Endometrial microvascular endothelial cells (primary cell): ENCODE measurements at regions not wholly inside any gene's neighbourhood (a gene's known extent, or its start where the extent isn't known, plus 50 kb on each side); places are given as distances from the start of the nearest gene placed in this dataset.

Experiments used
- in situ Hi-C: cut with HindIII; loops from 2 replicates; pipeline ENCODE4 v1.10.0; 2017; ENCODE audit warnings: low sequenced_read_pairs, low pct_unique_long_range_greater_than_20kb; ENCODE audit errors: inconsistent ontology term

- in situ Hi-C loops, result no loop called here
Measured at GRCh38 chr13:58964048-58964447, 1199.7 kb downstream of the DIAPH3 start.

GRCh38 chr13:58977085-58977484, 1186.6 kb downstream of the DIAPH3 start:
- in situ Hi-C loops, result no loop called here

DNA sequence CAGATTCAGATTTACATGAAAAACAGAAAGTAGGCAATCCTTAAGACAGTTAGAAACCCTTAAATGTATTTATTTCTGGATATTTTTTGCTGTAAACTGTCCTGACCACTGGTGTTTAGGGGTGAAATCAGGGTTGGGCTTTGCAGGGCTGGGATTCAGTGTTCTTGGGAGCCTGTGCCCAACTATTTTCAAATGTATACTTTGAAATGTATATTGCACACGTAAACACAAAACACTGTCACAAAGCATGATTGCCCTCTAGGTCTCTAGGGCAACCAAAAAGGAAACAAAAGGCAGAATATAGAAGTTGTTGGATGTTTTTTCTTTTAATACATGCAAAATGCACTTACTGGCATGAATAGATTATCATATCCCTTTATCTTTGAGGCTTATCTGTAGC, 1185.4 kb downstream of the DIAPH3 start:
- in situ Hi-C loops, result no loop called here

DNA sequence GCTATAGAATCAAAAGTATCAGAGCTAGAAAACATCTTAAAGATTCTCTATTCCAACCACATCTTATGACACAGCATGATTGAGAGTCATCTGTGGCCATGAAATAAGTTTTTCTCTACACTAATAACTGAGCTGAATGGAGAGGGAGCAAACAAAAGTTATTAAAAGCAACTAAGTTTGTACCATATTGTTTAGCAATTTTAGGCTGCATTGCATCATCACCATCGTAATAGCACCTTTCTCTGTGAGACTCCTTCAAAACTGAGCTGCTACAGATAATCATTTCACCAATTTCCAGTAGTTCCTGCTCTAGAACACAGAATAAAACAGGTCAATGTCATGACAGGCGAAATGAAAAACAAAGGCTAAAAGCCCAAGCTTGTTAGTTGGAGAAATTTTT, 1183.9 kb downstream of the DIAPH3 start:
- in situ Hi-C loops, result no loop called here

DNA sequence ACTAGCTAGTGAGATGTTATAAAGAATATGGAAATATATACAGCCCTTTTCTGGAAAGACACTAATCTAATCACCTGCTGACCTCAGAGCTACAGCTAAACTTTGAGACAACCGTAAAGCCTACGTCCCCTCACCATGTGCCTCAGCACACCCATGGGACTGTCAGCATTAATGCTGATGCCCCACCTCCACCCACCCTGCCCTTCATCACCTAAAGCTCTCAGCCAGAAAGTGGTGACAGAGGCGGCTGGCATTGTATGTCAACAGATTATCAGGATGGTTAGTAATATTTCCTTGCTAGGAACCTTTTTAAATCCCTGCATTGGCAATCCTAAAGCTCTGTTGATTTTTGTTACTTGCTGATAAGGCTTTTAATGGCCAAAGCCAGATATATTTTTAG, 1177.9 kb downstream of the DIAPH3 start:
- in situ Hi-C loops, result no loop called here

- in situ Hi-C loops, result no loop called here
Measured at GRCh38 chr13:58989556-58989955, 1174.2 kb downstream of the DIAPH3 start.

- in situ Hi-C loops, result no loop called here
Measured at GRCh38 chr13:58991826-58992477, 1171.8 kb downstream of the DIAPH3 start.

GRCh38 chr13:58992478-58993042, 1171.2 kb downstream of the DIAPH3 start:
- in situ Hi-C loops, result no loop called here

GRCh38 chr13:58994077-58994476, 1169.7 kb downstream of the DIAPH3 start:
- in situ Hi-C loops, result no loop called here

- in situ Hi-C loops, result no loop called here
Measured at GRCh38 chr13:58994777-58995176, 1169.0 kb downstream of the DIAPH3 start.

GRCh38 chr13:58998716-58999115, 1165.0 kb downstream of the DIAPH3 start:
- in situ Hi-C loops, result no loop called here

GRCh38 chr13:58999851-59000250, 1163.9 kb downstream of the DIAPH3 start:
- in situ Hi-C loops, result no loop called here

DNA sequence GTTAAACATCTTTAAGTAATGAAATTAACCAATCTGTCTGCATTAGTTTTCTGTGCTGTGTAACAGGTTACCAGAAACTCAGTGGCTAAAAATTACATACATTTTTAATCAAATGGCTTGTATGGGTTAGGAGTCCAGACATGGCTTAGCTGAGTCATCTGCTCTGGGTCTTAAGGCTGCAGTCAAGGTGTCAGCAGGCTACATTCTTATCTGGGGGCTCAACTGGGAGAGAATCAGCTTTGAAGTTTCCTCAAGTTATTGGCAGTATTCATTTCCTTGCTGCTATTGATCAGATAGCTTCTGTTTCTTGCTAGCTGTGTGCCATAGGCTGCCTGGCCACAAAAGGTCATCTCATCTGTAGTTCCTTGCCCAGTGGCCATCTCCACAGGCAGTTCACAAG, 1163.0 kb downstream of the DIAPH3 start:
- in situ Hi-C loops, result no loop called here

DNA sequence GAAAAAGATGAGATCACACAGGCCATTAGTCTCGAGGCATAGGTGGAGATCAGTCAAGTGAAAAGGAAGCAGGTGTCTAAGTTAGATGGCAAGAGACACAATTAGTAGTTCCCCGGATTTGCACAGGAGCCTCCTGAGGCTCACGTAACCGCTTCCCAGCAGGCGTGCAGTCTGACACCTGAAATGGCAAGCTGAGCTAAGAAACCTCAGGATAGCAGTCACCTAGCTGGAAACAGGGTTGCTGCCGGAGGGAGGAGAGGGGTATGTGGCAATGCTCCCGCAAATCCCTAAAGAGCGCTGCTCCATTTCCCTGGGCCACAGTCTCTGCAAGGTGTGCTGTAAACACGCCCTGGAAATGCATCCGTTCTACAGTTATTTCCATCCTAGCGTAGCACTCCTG, 1151.0 kb downstream of the DIAPH3 start:
- in situ Hi-C loops, result no loop called here

- in situ Hi-C loops, result no loop called here
Measured at GRCh38 chr13:59016250-59016649, 1147.5 kb downstream of the DIAPH3 start.

DNA sequence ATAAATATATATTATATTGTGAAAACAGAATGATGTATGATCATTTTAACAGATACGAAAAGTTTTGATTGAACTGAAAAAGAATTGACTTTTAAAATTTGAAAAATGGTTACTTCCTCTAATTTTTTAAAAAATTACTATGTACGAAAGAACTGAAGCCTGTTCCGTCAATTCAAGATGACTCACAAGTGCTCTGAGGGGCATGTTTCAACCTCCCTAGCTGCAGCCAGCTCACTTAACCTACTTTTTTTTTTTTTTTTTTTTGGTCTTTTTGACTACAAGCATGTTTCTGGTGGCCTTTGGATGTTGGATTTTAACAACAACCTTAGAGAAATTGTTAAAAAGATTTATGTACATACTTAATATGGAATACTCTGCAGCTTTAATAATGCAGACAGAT, 1139.3 kb downstream of the DIAPH3 start:
- in situ Hi-C loops, result no loop called here

DNA sequence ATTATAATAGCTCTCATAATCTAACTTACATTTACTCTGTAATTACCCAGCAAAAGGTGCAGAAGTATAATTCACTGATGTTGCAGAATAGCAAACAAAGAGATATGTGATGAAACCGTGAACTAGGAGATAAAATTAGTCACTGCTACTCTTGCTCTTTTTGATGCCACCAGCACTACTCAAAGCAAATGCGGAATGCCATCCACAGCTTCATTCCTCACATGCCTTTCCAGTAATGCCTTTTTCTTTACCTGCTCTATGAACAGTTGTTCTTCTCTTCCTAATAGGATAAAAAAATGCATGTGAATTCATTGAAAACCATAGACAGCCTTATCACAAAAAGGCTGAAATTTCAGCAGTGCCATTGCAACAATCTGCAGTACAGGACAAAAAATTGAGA, 1129.5 kb downstream of the DIAPH3 start:
- in situ Hi-C loops, result no loop called here

DNA sequence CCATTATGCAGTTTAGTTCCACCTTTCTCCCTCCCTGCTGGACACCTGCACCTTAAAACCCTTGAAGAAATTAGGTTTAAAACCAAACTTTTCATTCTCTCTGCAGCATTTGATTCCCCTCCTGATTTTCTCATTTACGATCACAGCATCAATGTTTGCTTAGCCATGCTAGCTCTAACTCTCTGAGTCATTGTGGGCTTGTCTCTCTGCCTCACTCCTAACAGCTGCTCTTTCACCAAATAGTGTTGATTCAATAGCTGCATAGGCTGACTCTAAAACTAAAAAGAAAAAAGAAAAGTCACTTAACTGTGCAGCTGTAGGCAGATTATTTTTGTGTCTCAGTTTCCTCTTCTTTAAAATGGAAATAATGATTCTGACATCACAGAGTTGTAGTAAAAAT, 1124.9 kb downstream of the DIAPH3 start:
- in situ Hi-C loops, result no loop called here

- in situ Hi-C loops, result no loop called here
Measured at GRCh38 chr13:59043016-59043415, 1120.7 kb downstream of the DIAPH3 start.

- in situ Hi-C loops, result no loop called here
Measured at GRCh38 chr13:59047546-59047945, 1116.2 kb downstream of the DIAPH3 start.

GRCh38 chr13:59061621-59062020, 1102.1 kb downstream of the DIAPH3 start:
- in situ Hi-C loops, result no loop called here
